WTC11 (cell line): ENCODE measurements at regions not wholly inside any gene's neighbourhood (a gene's known extent, or its start where the extent isn't known, plus 50 kb on each side); places are given as distances from the start of the nearest gene placed in this dataset.

ENCODE experiments used
- ATAC-seq: fragments of 200-7000 bp; cut with Tn5 transposase; 2 replicates; pipeline ENCODE4 v1.10.0; 2021; ENCODE audit warnings: mild to moderate bottlenecking, moderate library complexity
- CTCF ChIA-PET: fragments of 300-600 bp; sonication (Branson Sonifier 250); formaldehyde crosslinking; loops from one replicate; lab custom pipeline; 2021; ENCODE audit warnings: antibody characterized with exemption; lab: Charles Lee
- POLR2A ChIA-PET: fragments of 350-600 bp; sonication (Branson Sonifier 250); formaldehyde crosslinking; loops from one replicate; lab custom pipeline; 2021; ENCODE audit warnings: antibody characterized with exemption; lab: Charles Lee
- DNase-seq: peaks from one replicate; pipeline ENCODE4 v3.0.0; 2021; ENCODE audit warnings: low spot score
- H3K27ac Mint-ChIP-seq: 2 replicates; pipeline ENCODE4 v1.8.0; 2021; ENCODE audit warnings: mixed read lengths
- H3K27me3 Mint-ChIP-seq: 2 replicates; pipeline ENCODE4 v1.8.0; 2021; ENCODE audit warnings: low read depth, mild to moderate bottlenecking, moderate library complexity, mixed read lengths
- H3K36me3 Mint-ChIP-seq: 2 replicates; pipeline ENCODE4 v1.8.0; 2021; ENCODE audit warnings: mixed read lengths
- H3K4me1 Mint-ChIP-seq: 2 replicates; pipeline ENCODE4 v1.8.0; 2022; ENCODE audit warnings: mixed read lengths
- H3K4me3 Mint-ChIP-seq: 2 replicates; pipeline ENCODE4 v1.8.0; 2021; ENCODE audit warnings: mild to moderate bottlenecking, moderate library complexity, mixed read lengths
- H3K9me3 Mint-ChIP-seq: 2 replicates; pipeline ENCODE4 v1.8.0; 2021; ENCODE audit warnings: mixed read lengths
- CREM ChIP-seq: sonication (generic); formaldehyde crosslinking; IDR thresholded peaks from 2 replicates; pipeline ENCODE4 v1.8.1; 2022; ENCODE audit warnings: mild to moderate bottlenecking, missing genetic modification reagents, moderate library complexity
- FOXK1 ChIP-seq: sonication (generic); formaldehyde crosslinking; IDR thresholded peaks from 2 replicates; pipeline ENCODE4 v1.8.0; 2022; ENCODE audit warnings: mild to moderate bottlenecking, moderate library complexity, missing genetic modification reagents
- GABPB1 ChIP-seq: sonication (generic); formaldehyde crosslinking; IDR thresholded peaks from 2 replicates; pipeline ENCODE4 v1.8.1; 2023; ENCODE audit warnings: mild to moderate bottlenecking, missing genetic modification reagents
- GTF2I ChIP-seq: fragments of 250-450 bp; sonication (Bioruptor Pico); conservative IDR thresholded peaks from 2 replicates; pipeline ENCODE4 v1.4.0; 2021; ENCODE audit warnings: mild to moderate bottlenecking
- NFATC4 ChIP-seq: fragments of 250-450 bp; sonication (Bioruptor Pico); IDR thresholded peaks from 2 replicates; pipeline ENCODE4 v1.9.0; 2021; ENCODE audit warnings: mild to moderate bottlenecking
- NR1H2 ChIP-seq: sonication (generic); formaldehyde crosslinking; IDR thresholded peaks from 2 replicates; pipeline ENCODE4 v1.9.0; 2021; ENCODE audit warnings: mild to moderate bottlenecking, moderate library complexity, missing genetic modification reagents
- NR3C1 ChIP-seq: sonication (generic); formaldehyde crosslinking; conservative IDR thresholded peaks from 2 replicates; pipeline ENCODE4 v1.8.1; 2023; ENCODE audit warnings: low read depth, mild to moderate bottlenecking, missing genetic modification reagents
- RORB ChIP-seq: fragments of 250-450 bp; sonication (Bioruptor Pico); IDR thresholded peaks from 2 replicates; pipeline ENCODE4 v1.9.0; 2021; ENCODE audit warnings: mild to moderate bottlenecking
- SMAD4 ChIP-seq: sonication (generic); formaldehyde crosslinking; IDR thresholded peaks from 2 replicates; pipeline ENCODE4 v1.8.0; 2022; ENCODE audit warnings: mild to moderate bottlenecking, missing genetic modification reagents
- SOX15 ChIP-seq: fragments of 250-450 bp; sonication (Bioruptor Pico); IDR thresholded peaks from 2 replicates; pipeline ENCODE4 v1.9.0; 2021; ENCODE audit warnings: mild to moderate bottlenecking
- TP53 ChIP-seq: sonication (generic); formaldehyde crosslinking; IDR thresholded peaks from 2 replicates; pipeline ENCODE4 v1.8.1; 2023; ENCODE audit warnings: mild to moderate bottlenecking, missing genetic modification reagents
- ZNF232 ChIP-seq: sonication (generic); formaldehyde crosslinking; IDR thresholded peaks from 2 replicates; pipeline ENCODE4 v1.8.0; 2022; ENCODE audit warnings: mild to moderate bottlenecking, missing genetic modification reagents
- TF ChIP-seq, protein P1 (sequence below): sonication (generic); formaldehyde crosslinking; IDR thresholded peaks from 2 replicates; pipeline ENCODE4 v1.8.0; 2023; ENCODE audit warnings: mild to moderate bottlenecking, missing genetic modification reagents
- TF ChIP-seq, protein P2 (sequence below): sonication (generic); formaldehyde crosslinking; IDR thresholded peaks from 2 replicates; pipeline ENCODE4 v1.8.1; 2022; ENCODE audit warnings: mild to moderate bottlenecking, moderate library complexity, missing genetic modification reagents
- TF ChIP-seq, protein P3 (sequence below): fragments of 250-450 bp; sonication (Bioruptor Pico); conservative IDR thresholded peaks from 2 replicates; pipeline ENCODE4 v1.9.0; 2021; ENCODE audit warnings: mild to moderate bottlenecking
- TF ChIP-seq, protein P4 (sequence below): sonication (generic); formaldehyde crosslinking; IDR thresholded peaks from 2 replicates; pipeline ENCODE4 v1.8.1; 2022; ENCODE audit warnings: low read depth, mild to moderate bottlenecking, moderate library complexity, missing genetic modification reagents, borderline replicate concordance
- TF ChIP-seq, protein P5 (sequence below): sonication (generic); formaldehyde crosslinking; IDR thresholded peaks from 2 replicates; pipeline ENCODE4 v1.8.0; 2022; ENCODE audit warnings: mild to moderate bottlenecking, missing genetic modification reagents
- TF ChIP-seq, protein P6 (sequence below): sonication (generic); formaldehyde crosslinking; IDR thresholded peaks from 2 replicates; pipeline ENCODE4 v1.8.1; 2023; ENCODE audit warnings: mild to moderate bottlenecking, moderate library complexity, missing genetic modification reagents
- TF ChIP-seq, protein P7 (sequence below): sonication (generic); formaldehyde crosslinking; IDR thresholded peaks from 2 replicates; pipeline ENCODE4 v1.8.0; 2023; ENCODE audit warnings: missing genetic modification reagents
- TF ChIP-seq, protein P8 (sequence below): sonication (generic); formaldehyde crosslinking; IDR thresholded peaks from 2 replicates; pipeline ENCODE4 v1.8.1; 2022; ENCODE audit warnings: mild to moderate bottlenecking, missing genetic modification reagents, moderate library complexity, borderline replicate concordance
- TF ChIP-seq, protein P9 (sequence below): fragments of 250-450 bp; sonication (Bioruptor Pico); IDR thresholded peaks from 2 replicates; pipeline ENCODE4 v1.9.0; 2021; ENCODE audit warnings: mild to moderate bottlenecking

DNA sequence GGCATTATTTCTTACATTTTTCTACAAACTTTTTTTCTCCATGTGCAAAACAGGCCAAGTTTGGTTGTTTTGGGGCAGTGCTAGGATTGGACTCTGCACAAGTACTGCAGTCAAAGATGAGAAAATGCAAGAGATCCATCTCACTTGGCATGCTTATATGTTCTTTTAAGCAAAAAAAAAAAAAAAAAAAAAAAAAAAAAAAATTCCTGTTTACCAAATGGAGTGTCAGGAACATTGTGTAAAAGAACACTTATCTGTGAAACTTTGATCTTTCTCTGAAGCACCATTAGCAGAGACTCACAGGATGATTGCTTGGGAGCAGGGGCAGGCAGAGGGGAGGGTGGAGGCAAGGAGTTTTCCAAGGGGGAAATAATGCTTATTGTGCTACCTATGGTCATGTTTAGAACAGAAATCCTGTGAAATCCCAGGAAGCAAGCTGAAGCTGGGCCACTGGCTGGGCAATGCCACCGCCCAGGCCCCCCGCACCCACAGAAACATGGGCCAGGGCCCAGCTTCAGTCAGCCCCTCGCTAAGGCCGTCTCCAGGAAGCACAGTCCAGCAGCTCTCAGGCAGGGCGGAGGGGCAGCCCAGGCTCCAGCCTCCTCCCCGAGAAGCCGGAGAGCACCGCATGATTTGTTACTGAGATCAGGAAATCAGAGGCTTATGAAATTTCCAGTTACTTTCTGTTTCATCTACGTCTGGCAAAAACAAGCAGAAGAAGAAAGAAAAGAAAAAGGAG lies 229.4 kb downstream of the ZNF516 start:
- ChIA-PET POLR2A (no interaction called here), CTCF (no interaction called here)
- DNase-seq (no peak), ATAC-seq (no peak)
- H3K4me3 Mint-ChIP-seq: no peak overlapping the region
- TF ChIP-seq, protein P1, sequence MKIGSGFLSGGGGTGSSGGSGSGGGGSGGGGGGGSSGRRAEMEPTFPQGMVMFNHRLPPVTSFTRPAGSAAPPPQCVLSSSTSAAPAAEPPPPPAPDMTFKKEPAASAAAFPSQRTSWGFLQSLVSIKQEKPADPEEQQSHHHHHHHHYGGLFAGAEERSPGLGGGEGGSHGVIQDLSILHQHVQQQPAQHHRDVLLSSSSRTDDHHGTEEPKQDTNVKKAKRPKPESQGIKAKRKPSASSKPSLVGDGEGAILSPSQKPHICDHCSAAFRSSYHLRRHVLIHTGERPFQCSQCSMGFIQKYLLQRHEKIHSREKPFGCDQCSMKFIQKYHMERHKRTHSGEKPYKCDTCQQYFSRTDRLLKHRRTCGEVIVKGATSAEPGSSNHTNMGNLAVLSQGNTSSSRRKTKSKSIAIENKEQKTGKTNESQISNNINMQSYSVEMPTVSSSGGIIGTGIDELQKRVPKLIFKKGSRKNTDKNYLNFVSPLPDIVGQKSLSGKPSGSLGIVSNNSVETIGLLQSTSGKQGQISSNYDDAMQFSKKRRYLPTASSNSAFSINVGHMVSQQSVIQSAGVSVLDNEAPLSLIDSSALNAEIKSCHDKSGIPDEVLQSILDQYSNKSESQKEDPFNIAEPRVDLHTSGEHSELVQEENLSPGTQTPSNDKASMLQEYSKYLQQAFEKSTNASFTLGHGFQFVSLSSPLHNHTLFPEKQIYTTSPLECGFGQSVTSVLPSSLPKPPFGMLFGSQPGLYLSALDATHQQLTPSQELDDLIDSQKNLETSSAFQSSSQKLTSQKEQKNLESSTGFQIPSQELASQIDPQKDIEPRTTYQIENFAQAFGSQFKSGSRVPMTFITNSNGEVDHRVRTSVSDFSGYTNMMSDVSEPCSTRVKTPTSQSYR: no peak
- TF ChIP-seq, protein P2, sequence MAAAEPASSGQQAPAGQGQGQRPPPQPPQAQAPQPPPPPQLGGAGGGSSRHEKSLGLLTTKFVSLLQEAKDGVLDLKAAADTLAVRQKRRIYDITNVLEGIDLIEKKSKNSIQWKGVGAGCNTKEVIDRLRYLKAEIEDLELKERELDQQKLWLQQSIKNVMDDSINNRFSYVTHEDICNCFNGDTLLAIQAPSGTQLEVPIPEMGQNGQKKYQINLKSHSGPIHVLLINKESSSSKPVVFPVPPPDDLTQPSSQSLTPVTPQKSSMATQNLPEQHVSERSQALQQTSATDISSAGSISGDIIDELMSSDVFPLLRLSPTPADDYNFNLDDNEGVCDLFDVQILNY: no peak
- TF ChIP-seq GABPB1: no peak
- TF ChIP-seq, protein P3, sequence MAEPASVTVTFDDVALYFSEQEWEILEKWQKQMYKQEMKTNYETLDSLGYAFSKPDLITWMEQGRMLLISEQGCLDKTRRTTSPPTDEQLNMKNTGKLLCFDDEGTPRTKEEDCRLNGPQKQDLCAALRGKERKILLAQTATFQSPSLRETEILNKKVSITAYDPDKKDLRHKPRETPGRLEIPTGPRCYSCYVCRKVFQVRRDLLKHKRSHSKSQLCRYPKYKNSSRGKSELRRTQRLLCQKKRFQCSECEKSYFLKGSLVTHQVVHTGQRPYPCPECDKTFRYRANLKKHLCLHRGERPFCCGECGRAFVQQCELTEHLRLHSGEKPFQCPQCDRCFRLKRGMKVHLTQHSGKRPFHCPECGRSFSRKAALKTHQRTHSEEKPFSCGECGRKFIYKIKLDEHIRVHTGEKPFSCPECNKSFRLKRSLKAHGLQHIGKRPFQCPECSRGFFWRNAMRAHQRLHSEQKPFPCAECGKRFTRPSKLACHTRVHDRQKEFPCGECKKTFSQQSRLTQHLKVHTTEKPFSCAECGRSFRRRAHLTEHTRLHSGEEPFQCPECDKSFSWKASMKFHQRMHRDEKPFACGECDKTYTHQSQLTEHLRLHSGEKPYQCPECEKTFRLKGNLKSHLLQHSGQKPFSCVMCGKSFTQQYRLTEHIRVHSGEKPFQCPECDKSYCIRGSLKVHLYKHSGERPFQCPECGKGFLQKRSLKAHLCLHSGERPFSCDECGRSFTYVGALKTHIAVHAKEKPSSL: no peak
- no peak for TF ChIP-seq CREM (CRISPR knock-in tag)
- TF ChIP-seq FOXK1 (CRISPR knock-in tag): no peak
- no peak for TF ChIP-seq RORB
- TF ChIP-seq, protein P4, sequence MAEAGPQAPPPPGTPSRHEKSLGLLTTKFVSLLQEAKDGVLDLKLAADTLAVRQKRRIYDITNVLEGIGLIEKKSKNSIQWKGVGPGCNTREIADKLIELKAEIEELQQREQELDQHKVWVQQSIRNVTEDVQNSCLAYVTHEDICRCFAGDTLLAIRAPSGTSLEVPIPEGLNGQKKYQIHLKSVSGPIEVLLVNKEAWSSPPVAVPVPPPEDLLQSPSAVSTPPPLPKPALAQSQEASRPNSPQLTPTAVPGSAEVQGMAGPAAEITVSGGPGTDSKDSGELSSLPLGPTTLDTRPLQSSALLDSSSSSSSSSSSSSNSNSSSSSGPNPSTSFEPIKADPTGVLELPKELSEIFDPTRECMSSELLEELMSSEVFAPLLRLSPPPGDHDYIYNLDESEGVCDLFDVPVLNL (CRISPR knock-in tag): no peak
- no peaks in the 10 kb centered on the region for H3K36me3 Mint-ChIP-seq
- H3K27me3 Mint-ChIP-seq: no peaks in the 10 kb centered on the region
- H3K27ac Mint-ChIP-seq: no peak overlapping the region
- H3K9me3 Mint-ChIP-seq: no peaks in the 10 kb centered on the region
- peaks cover 31% of the 10 kb centered on the region for H3K4me1 Mint-ChIP-seq

DNA sequence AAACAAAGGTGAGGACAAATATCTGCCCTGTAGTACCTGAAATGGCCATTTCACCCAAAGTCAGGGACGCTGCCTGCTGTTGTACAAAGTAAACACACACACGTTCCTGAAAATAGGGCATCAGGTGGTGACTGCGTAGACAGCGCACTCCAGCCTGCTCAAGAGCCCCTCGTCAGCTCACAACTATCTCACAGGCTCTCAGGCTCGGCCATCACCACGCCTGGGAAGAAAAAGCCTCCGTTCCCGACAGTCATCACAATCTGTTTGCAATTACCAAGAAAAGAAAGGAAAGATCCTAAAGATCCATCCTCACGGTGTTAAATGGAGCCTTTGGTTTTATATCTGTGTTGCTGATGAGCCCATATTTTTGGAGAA lies 230.2 kb downstream of the ZNF516 start:
- ATAC-seq (no peak), DNase-seq (no peak)
- Mint-ChIP-seq H3K9me3 (no peaks in the 10 kb centered on the region), H3K4me1 (peaks cover 31% of the 10 kb centered on the region), H3K27ac (no peak overlapping the region), H3K27me3 (no peaks in the 10 kb centered on the region), H3K36me3 (no peaks in the 10 kb centered on the region), H3K4me3 (no peak overlapping the region)
- ChIA-PET CTCF (no interaction called here), POLR2A (no interaction called here)
- no peak for TF ChIP-seq ZNF232 (CRISPR knock-in tag)
- TF ChIP-seq NR1H2 (CRISPR knock-in tag): no peak
- TF ChIP-seq NR3C1: no peak
- no peak for TF ChIP-seq SMAD4 (CRISPR knock-in tag)
- TF ChIP-seq, protein P5, sequence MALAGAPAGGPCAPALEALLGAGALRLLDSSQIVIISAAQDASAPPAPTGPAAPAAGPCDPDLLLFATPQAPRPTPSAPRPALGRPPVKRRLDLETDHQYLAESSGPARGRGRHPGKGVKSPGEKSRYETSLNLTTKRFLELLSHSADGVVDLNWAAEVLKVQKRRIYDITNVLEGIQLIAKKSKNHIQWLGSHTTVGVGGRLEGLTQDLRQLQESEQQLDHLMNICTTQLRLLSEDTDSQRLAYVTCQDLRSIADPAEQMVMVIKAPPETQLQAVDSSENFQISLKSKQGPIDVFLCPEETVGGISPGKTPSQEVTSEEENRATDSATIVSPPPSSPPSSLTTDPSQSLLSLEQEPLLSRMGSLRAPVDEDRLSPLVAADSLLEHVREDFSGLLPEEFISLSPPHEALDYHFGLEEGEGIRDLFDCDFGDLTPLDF (CRISPR knock-in tag): no peak
- TF ChIP-seq, protein P6, sequence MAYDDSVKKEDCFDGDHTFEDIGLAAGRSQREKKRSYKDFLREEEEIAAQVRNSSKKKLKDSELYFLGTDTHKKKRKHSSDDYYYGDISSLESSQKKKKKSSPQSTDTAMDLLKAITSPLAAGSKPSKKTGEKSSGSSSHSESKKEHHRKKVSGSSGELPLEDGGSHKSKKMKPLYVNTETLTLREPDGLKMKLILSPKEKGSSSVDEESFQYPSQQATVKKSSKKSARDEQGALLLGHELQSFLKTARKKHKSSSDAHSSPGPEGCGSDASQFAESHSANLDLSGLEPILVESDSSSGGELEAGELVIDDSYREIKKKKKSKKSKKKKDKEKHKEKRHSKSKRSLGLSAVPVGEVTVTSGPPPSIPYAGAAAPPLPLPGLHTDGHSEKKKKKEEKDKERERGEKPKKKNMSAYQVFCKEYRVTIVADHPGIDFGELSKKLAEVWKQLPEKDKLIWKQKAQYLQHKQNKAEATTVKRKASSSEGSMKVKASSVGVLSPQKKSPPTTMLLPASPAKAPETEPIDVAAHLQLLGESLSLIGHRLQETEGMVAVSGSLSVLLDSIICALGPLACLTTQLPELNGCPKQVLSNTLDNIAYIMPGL: no peak
- TF ChIP-seq, protein P7, sequence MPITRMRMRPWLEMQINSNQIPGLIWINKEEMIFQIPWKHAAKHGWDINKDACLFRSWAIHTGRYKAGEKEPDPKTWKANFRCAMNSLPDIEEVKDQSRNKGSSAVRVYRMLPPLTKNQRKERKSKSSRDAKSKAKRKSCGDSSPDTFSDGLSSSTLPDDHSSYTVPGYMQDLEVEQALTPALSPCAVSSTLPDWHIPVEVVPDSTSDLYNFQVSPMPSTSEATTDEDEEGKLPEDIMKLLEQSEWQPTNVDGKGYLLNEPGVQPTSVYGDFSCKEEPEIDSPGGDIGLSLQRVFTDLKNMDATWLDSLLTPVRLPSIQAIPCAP (CRISPR knock-in tag): no peak
- TF ChIP-seq, protein P8, sequence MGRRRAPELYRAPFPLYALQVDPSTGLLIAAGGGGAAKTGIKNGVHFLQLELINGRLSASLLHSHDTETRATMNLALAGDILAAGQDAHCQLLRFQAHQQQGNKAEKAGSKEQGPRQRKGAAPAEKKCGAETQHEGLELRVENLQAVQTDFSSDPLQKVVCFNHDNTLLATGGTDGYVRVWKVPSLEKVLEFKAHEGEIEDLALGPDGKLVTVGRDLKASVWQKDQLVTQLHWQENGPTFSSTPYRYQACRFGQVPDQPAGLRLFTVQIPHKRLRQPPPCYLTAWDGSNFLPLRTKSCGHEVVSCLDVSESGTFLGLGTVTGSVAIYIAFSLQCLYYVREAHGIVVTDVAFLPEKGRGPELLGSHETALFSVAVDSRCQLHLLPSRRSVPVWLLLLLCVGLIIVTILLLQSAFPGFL (CRISPR knock-in tag): no peak
- no peak for TF ChIP-seq TP53 (CRISPR knock-in tag)
- no peak for TF ChIP-seq SOX15 (CRISPR knock-in tag)
- TF ChIP-seq, protein P9, sequence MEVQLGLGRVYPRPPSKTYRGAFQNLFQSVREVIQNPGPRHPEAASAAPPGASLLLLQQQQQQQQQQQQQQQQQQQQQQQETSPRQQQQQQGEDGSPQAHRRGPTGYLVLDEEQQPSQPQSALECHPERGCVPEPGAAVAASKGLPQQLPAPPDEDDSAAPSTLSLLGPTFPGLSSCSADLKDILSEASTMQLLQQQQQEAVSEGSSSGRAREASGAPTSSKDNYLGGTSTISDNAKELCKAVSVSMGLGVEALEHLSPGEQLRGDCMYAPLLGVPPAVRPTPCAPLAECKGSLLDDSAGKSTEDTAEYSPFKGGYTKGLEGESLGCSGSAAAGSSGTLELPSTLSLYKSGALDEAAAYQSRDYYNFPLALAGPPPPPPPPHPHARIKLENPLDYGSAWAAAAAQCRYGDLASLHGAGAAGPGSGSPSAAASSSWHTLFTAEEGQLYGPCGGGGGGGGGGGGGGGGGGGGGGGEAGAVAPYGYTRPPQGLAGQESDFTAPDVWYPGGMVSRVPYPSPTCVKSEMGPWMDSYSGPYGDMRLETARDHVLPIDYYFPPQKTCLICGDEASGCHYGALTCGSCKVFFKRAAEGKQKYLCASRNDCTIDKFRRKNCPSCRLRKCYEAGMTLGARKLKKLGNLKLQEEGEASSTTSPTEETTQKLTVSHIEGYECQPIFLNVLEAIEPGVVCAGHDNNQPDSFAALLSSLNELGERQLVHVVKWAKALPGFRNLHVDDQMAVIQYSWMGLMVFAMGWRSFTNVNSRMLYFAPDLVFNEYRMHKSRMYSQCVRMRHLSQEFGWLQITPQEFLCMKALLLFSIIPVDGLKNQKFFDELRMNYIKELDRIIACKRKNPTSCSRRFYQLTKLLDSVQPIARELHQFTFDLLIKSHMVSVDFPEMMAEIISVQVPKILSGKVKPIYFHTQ (CRISPR knock-in tag): no peak
- TF ChIP-seq NFATC4 (CRISPR knock-in tag): no peak
- no peak for TF ChIP-seq GTF2I (CRISPR knock-in tag)
